ENCODE measurements at regions not wholly inside any gene's neighbourhood (a gene's known extent, or its start where the extent isn't known, plus 50 kb on each side); places are given as distances from the start of the nearest gene placed in this dataset.

DNA sequence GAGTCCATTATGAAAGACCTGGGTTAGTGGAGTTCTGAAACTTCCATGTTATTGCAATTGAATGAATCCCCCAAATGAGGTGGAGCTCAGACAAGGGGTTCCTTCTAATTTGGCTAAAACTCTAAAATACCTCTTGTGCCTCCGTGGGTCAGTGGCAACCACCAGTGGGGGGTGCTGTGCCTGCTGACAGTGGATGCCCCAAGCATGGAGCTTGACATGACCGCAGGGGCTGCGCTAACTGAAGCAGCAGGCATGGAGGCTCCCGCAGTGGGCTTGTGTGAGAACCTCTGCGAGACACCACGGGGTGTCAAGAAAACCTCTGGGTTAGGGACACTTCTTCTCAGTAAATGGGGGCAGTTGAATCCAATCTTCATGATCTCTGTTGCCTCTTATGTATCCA, 200.5 kb downstream of the DRD1 start:
- DNase-seq (ENCODE audit: low read depth): no peak

GRCh38 chr5:175242207-175242606, 201.8 kb downstream of the DRD1 start:
- DNase-seq (ENCODE audit: low read depth): no peak

GRCh38 chr5:175238326-175238725, 205.7 kb downstream of the DRD1 start:
- DNase-seq (ENCODE audit: low read depth): no peak

- no peak for DNase-seq (ENCODE audit: low read depth)
Measured at GRCh38 chr5:175236176-175236575, 207.8 kb downstream of the DRD1 start.

- peak; percentile 55 for DNase-seq (ENCODE audit: low read depth)
Measured at GRCh38 chr5:175235251-175235960, 208.6 kb downstream of the DRD1 start.

DNA sequence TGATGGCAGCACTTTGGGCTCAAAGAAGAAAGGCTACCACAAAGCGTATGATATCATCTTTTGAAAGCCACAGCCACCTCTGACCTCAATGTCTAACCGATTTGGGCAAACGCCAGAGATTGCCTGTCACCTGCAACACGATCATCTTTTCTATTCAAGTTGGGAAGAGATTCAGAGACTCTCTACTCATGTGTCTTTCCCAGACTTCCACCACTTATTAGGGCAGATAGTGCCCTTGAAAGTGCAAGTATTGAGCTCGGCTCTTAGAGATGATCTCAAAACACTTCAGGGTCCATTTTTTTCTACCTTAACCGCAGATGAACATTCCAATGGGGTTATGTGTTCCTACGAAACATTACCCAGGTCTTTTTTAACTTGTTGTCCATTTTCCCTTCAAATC, 213.7 kb downstream of the DRD1 start:
- peak; percentile 25 for DNase-seq (ENCODE audit: low read depth)

GRCh38 chr5:175226506-175226905, 217.5 kb downstream of the DRD1 start:
- DNase-seq (ENCODE audit: low read depth): no peak

DNA sequence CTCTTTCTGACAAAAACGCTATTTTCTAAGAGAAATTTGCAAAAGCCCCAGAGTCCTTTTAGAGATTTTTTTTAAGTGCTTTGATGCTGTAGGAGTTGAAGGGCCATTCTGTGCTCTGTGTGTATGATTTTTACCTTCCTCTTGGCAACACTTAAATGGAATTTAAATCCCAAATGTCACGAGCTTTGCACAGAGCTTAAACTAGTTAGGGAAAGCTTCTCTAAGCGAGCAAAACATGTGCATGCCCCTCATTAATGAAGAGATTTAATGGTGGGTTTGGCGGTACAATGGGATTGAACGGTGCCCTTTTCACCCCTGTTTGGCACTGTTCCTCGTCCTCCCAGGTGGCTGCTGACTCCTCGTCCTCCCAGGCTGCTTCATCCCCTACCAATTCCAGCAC, 220.7 kb downstream of the DRD1 start:
- no peak for DNase-seq (ENCODE audit: low read depth)

DNA sequence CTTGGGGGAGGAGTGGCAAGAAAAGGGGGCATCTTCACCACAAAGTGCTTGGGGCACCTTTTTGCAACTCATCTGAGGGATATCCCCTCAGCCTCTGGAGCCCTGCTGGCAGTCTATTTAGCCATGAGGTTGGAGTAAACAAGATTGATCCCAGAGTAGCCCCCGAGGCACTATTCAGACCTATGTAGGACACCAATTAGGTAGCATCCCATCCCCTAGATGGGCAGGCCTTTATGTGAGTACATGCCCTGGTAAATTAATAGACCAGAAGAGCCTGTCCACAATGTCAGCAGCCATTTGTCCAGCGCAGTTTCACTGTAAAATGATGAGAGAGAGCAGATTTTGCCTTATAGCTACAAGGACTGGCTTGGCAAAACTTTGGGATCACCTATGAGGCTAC, 221.4 kb downstream of the DRD1 start:
- no peak for DNase-seq (ENCODE audit: low read depth)

GRCh38 chr5:175220549-175220948, 223.4 kb downstream of the DRD1 start:
- DNase-seq (ENCODE audit: low read depth): no peak

GRCh38 chr5:175219366-175219765, 224.6 kb downstream of the DRD1 start:
- no peak for DNase-seq (ENCODE audit: low read depth)

GRCh38 chr5:175216991-175217390, 227.0 kb downstream of the DRD1 start:
- DNase-seq (ENCODE audit: low read depth): no peak

GRCh38 chr5:175215906-175216305, 228.1 kb downstream of the DRD1 start:
- no peak for DNase-seq (ENCODE audit: low read depth)

- DNase-seq (ENCODE audit: low read depth): peak; percentile 92
Measured at GRCh38 chr5:175214152-175214551, 229.8 kb downstream of the DRD1 start.

- no peak for DNase-seq (ENCODE audit: low read depth)
Measured at GRCh38 chr5:175211956-175212756, 231.8 kb downstream of the DRD1 start.

DNA sequence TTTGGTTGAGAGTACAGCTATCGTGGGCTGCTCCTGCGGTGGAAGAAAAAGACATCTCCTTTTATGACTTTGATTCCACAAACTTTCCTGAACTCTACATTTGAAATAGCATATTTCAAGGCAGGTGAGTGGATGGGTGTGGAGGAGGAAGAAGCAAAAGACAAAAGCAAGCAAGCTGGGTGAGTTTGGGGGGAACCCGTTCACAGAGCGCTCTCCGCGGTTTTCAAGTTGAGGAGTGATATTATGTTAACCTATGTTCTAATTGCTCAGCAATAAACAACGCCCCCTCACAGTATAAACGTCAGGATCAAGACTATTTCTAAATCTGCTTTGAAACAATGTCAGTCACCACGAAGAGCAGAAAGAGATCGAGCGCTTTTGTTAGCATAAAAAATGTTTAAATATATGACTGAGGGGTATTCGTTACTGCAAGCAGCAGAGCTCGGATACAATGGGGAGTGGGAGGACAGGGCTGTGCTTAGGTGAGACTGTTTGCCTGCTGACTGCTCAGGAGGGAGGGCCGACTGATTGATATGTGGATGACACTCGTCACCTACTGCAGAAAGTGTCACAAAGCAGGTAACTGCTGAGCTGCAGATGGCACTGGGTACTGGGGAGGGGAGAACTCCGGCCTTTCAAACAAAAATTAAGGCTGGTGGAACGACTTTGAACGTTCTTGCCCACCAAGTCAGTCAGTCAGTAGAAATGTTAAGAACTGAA, 236.5 kb downstream of the DRD1 start:
- DNase-seq (ENCODE audit: low read depth): no peak

- no peak for DNase-seq (ENCODE audit: low read depth)
Measured at GRCh38 chr5:175206669-175207068, 237.3 kb downstream of the DRD1 start.

DNA sequence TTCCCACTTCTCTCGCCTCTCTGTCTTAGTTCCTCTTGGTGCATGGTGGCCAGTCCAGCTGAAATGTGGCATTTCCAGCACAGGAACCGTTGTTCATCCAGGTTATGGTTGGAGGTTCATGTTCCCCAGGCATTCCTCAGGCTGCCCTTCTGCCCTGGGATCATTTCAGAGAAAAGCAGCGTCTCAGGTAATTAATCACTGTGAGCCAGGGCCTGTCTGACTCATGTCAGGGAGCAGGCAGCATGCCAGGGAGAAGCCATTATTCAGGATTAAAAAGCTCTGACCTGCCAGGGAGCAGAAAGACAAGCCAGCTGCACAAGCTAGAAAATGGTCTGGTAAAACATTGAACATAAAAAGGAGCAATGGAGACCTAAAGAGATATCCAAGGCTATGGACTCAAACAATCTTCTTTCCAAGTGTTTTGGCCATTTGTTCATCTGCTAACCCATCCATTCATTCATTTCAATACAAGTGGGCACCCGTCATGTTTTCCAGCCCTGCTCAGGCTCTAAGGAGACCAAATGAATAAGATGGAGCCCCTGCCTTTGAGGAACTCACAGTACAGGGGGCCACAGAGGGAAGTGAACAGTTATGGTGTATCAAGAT, 241.4 kb downstream of the DRD1 start:
- peak; percentile 83 for DNase-seq (ENCODE audit: low read depth)

DNA sequence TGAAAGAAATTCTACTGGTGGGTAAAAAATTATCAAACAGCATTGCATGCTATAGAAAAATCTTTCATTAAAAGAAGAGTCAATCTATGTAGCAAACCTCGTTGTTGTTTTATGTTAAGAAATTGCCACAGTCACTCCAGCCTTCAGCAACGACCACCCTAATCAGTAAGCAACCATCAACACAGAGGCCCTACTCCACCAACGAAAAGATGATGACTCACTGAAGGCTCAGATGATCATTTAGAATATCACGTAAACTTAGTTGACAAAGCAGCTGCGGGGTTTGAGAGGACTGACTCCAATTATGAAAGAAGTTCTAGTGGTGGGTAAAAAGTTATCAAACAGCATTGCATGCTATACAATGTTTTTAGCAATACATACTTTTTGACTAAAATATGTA, 242.6 kb downstream of the DRD1 start:
- peak; percentile 24 for DNase-seq (ENCODE audit: low read depth)

DNA sequence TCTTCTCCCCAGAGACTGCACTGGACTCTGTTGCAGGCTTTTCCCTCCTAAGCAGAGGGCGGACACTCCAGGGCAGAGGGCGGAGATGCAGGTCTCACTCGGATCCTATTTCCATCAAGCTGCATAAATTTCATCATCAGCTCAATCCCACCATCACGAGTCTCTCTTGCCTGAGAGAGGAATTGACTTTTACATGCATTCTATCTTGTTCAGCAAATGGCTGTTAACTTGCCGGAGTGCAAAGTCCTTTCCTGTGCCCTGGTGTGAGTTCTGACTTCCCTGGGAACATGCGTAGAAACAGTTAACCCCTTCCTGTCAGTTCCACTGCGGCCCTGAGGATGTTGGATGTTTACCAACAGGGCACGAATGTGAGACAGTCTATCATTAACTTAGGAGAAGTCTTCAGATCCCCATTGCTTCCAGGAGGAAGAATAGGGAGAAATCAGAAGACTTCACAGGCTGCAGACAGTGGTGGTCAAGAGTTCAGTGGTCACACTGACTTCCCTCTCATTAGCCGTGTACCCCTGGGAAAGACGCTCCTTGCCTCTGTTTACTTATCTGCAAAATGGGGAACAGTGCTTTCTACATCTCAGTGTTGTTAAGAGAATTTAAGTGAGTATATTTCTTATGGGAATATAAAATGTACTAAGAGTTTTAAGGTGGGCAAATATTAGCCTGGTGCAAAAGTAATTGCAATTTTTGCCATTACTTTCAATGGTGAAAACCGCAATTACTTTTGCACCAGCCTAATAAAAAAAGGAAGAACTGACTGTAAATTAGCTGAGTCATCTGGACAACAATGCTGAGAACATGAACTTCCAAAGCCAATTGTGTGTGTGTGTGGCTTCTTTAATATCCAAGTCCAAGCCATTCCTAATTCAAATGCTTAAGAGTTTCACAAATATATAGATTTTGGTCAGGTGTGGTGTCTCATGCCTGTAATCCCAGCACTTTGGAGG, 248.0 kb downstream of the DRD1 start:
- DNase-seq (ENCODE audit: low read depth): peak; percentile 33

DNA sequence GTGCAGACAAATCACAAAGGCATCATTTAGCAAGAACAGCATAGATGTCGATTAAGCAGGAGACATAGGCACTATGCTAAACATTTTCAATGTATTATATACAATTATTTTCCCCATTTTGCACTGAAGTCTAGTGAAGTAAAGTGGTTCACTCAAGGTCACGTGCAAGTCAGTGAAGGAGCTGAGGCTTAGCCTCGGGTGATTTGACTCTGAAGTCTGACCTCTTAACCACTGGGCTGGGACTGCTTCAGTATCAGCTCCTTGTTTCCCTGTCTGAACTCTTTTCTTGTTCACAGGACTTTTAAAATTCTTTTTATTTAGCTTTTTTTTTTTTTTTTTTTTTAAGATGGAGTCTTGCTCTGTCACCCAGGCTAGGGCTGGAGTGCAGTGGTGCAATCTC, 262.7 kb downstream of the DRD1 start:
- peak; percentile 26 for DNase-seq (ENCODE audit: low read depth)

All from RPMI7951 (cell line).